ENCODE measurements at regions not wholly inside any gene's neighbourhood (a gene's known extent, or its start where the extent isn't known, plus 50 kb on each side); places are given as distances from the start of the nearest gene placed in this dataset.

DNA sequence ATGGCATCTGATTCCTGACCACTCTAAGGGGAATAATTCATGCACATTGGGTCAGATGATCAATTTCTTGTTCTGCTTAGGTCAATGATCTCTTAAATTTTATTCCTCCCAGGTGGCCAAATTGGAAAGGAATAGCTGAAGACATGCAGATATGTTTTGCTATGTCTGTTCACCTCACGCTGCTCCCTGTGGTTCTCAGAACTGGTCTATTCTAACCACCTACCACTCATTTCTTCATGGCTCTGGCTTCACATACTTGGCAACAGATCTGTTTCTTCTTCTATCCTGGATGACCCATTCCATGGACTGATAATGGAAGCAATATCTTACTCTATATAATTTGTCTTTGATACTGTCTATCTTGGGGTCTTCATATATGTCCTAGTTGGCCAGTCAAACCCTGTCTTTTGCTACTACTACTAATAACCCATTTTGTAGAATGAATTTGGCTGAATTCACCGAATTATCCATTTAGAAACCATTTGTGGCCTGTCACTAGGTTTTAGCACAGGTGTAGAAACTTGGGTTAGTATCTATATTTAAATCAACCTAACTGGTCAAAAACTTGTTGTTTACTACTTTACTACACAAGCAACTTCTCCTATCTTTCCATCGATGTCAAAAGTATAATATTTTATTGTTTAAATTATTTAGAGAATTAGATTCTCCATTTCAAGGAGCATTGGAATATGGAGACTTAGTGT, 650.9 kb downstream of the TLE4 start:
- Histone ChIP-seq H3K27ac (no peak overlapping the region), H3K4me1 (no peaks in the 10 kb centered on the region), H3K9me3 (peaks cover 0 to 2% of the 10 kb centered on the region in 2 donors), H3K36me3 (no peaks in the 10 kb centered on the region), H3K27me3 (no peaks in the 10 kb centered on the region), H3K4me3 (no peak overlapping the region)
- DNase-seq, result no peak
- no peak for TF ChIP-seq CTCF (IDR thresholded peaks at IDR 0.05)
- intact Hi-C loops (cut with DNase I), result no loop called here
- no peak for ATAC-seq

- Histone ChIP-seq H3K36me3 (no peaks in the 10 kb centered on the region), H3K4me1 (no peaks in the 10 kb centered on the region), H3K9me3 (peaks cover 0 to 3% of the 10 kb centered on the region in 2 donors), H3K27me3 (no peaks in the 10 kb centered on the region), H3K27ac (no peak overlapping the region), H3K4me3 (no peak overlapping the region)
- intact Hi-C loops (cut with DNase I), result no loop called here
- ATAC-seq (no peak), DNase-seq (no peak)
- TF ChIP-seq CTCF (IDR thresholded peaks at IDR 0.05), result no peak
These were observed 646.6 kb downstream of the TLE4 start for GRCh38 chr9:80218328-80218727.

DNA sequence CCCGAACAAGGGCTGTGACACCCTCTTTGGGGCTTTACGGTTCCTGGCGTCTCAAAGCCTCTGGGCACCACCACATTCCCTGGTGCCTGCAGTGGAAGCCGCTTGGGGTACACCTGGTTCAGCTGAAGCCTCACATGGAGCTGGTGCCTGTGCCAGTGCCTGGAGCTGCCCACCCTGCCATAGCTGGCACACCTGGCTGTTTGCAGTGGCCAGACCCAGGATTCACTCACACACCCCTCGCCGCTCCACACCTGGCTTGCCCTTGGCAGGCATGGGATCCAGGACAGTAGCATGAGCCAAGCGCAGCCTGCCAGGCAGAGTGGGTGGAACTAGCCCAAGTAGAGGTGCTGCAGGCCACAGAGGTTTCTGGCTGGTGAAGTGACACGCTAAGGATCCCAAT, 641.8 kb downstream of the TLE4 start:
- DNase-seq (peak in 1 of 4 donors; percentile 62), ATAC-seq (no peak)
- no peak for TF ChIP-seq CTCF (IDR thresholded peaks at IDR 0.05)
- H3K4me1 ChIP-seq, result no peaks in the 10 kb centered on the region
- H3K27me3 ChIP-seq, result no peaks in the 10 kb centered on the region
- H3K4me3 ChIP-seq, result no peak overlapping the region
- no peak overlapping the region for H3K27ac ChIP-seq
- H3K36me3 ChIP-seq, result no peaks in the 10 kb centered on the region
- intact Hi-C loops (cut with DNase I), result no loop called here
- H3K9me3 ChIP-seq, result peaks cover 0 to 31% of the 10 kb centered on the region in 2 donors

GRCh38 chr9:80208696-80209095, 636.9 kb downstream of the TLE4 start:
- Histone ChIP-seq H3K27me3 (no peaks in the 10 kb centered on the region), H3K9me3 (peaks cover 0 to 31% of the 10 kb centered on the region in 2 donors), H3K4me1 (no peaks in the 10 kb centered on the region), H3K27ac (no peak overlapping the region), H3K4me3 (no peak overlapping the region), H3K36me3 (no peaks in the 10 kb centered on the region)
- intact Hi-C loops (cut with DNase I), result no loop called here
- DNase-seq (no peak), ATAC-seq (no peak)
- no peak for TF ChIP-seq CTCF (IDR thresholded peaks at IDR 0.05)

- no peaks in the 10 kb centered on the region for H3K4me1 ChIP-seq
- no peak overlapping the region for H3K4me3 ChIP-seq
- TF ChIP-seq CTCF (IDR thresholded peaks at IDR 0.05), result no peak
- intact Hi-C loops (cut with DNase I), result no loop called here
- no peaks in the 10 kb centered on the region for H3K9me3 ChIP-seq
- ATAC-seq, result no peak
- H3K27ac ChIP-seq, result no peak overlapping the region
- H3K27me3 ChIP-seq, result no peaks in the 10 kb centered on the region
- H3K36me3 ChIP-seq, result no peaks in the 10 kb centered on the region
- DNase-seq, result no peak
These were observed 632.3 kb downstream of the TLE4 start for GRCh38 chr9:80204054-80204453.

Measured in left lung (tissue), 4 donors.